Natural killer cell (primary cell): ENCODE measurements at regions not wholly inside any gene's neighbourhood (a gene's known extent, or its start where the extent isn't known, plus 50 kb on each side); places are given as distances from the start of the nearest gene placed in this dataset.
"Not testable (repeated sequence)": the region's sequence is repeated elsewhere in the genome, so short reads cannot be mapped to it uniquely, and the experiment has no call there.

ENCODE experiments used
- ATAC-seq, 3 donors: fragments of 150-1000 bp in 2 of 3; fragments of 200-7000 bp in 1 of 3; cut with Tn5 transposase; 1 replicate in 1 of 3; 2 replicates in 2 of 3; pipeline ENCODE4 v1.10.0; 2021; ENCODE audit warnings: mild to moderate bottlenecking in 2 of 3, moderate library complexity in 2 of 3
- DNase-seq, 2 donors: peaks; one replicate each; pipeline versions ENCODE4 v3.0.0 to v3.0.0-alpha.2; 2013 to 2021; ENCODE audit warnings: mixed read lengths in 1 of 2
- H3K27ac ChIP-seq: one replicate; pipeline ENCODE4 v1.5.1; 2013; ENCODE audit warnings: mild to moderate bottlenecking, low read length
- H3K27me3 ChIP-seq: one replicate; pipeline ENCODE4 v1.6.1; 2013; ENCODE audit warnings: low read length; ENCODE audit not compliant: control insufficient read depth, insufficient read depth
- H3K36me3 ChIP-seq: one replicate; pipeline ENCODE4 v1.6.1; 2013; ENCODE audit warnings: low read length; ENCODE audit not compliant: control insufficient read depth, insufficient read depth
- H3K4me1 ChIP-seq: one replicate; pipeline ENCODE4 v1.6.1; 2013; ENCODE audit warnings: low read length; ENCODE audit not compliant: control insufficient read depth, insufficient read depth
- H3K4me3 ChIP-seq: one replicate; pipeline ENCODE4 v1.5.1; 2013; ENCODE audit warnings: low read length
- H3K9me3 ChIP-seq: one replicate; pipeline ENCODE4 v1.6.1; 2013; ENCODE audit warnings: low read length; ENCODE audit not compliant: control insufficient read depth, insufficient read depth
- H3K27ac Mint-ChIP-seq, 2 donors: one replicate each; pipeline ENCODE4 v1.8.0; 2022; ENCODE audit warnings: mild to moderate bottlenecking in 2 of 2, mixed read lengths in 2 of 2, moderate library complexity in 1 of 2
- H3K27me3 Mint-ChIP-seq, 2 donors: one replicate each; pipeline ENCODE4 v1.8.0; 2022; ENCODE audit warnings: low read depth in 2 of 2, mixed read lengths in 2 of 2
- H3K36me3 Mint-ChIP-seq: one replicate; pipeline ENCODE4 v1.8.0; 2022; ENCODE audit warnings: mixed read lengths
- H3K4me1 Mint-ChIP-seq, 2 donors: one replicate each; pipeline ENCODE4 v1.8.0; 2022; ENCODE audit warnings: mixed read lengths in 2 of 2
- H3K4me3 Mint-ChIP-seq: one replicate; pipeline ENCODE4 v1.8.0; 2022; ENCODE audit warnings: mild to moderate bottlenecking, moderate library complexity, mixed read lengths
- H3K9me3 Mint-ChIP-seq, 2 donors: one replicate each; pipeline ENCODE4 v1.8.0; 2022; ENCODE audit warnings: mixed read lengths in 2 of 2
- WGBS: methylation state at CpG from one replicate; pipeline ENCODE4 v1.1.7; 2013; ENCODE audit warnings: missing lambda C conversion rate; ENCODE audit not compliant: insufficient coverage; 5-methylcytosine and 5-hydroxymethylcytosine counted together
- intact Hi-C: fragments of 100-400 bp; cut with micrococcal nuclease; formaldehyde crosslinking; loops from one replicate; pipeline ENCODE4 v1.14.2; 2022
- TF ChIP-seq, protein P1 (sequence below): fragments of 200-600 bp; IDR thresholded peaks from one replicate; pipeline ENCODE4 v1.8.0; 2022; ENCODE audit warnings: antibody characterized with exemption

DNA sequence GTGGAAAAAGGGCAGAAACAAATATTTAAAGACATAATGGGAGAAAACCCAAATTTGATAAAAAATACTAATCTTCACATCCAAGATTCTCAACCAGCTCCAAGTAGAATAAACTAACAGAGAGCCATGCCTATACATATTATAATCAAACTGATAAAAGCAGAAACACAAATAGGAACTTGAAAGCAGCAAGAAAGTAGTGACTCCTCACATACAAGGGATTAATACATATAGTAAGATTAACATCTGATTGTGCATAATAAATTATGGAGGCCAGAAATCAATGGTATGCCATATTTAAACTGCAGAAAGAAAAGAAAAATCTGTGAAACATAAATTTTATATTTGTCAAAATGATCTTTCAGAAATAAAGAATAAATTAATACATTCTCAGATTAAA, 454.3 kb upstream of the PCDH10 start:
- no peaks in the 10 kb centered on the region for H3K27me3 Mint-ChIP-seq

DNA sequence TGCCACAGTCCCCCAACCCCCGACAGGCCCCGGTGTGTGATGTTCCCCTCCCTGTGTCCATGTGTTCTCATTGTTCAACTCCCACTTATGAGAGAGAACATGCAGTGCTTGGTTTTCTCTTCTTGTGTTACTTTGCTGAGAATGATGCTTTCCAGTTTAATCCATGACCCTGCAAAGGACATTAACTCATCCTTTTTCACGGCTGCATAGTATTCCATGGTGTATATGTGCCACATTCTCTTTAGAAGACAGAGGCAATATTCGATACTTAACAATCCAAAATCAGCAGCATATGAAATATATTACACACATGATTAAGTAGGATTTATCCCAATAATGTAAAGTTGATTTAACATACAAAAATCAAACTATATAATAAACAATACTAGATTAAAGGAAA, 451.6 kb upstream of the PCDH10 start:
- H3K36me3 Mint-ChIP-seq, H3K36me3 ChIP-seq, H3K27ac ChIP-seq, H3K4me3 ChIP-seq, H3K4me3 Mint-ChIP-seq, H3K4me1 ChIP-seq, H3K9me3 ChIP-seq, H3K27me3 ChIP-seq, H3K4me1 Mint-ChIP-seq, DNase-seq, H3K27me3 Mint-ChIP-seq, ATAC-seq, intact Hi-C loops, H3K27ac Mint-ChIP-seq: not testable (repeated sequence)
- peaks cover 11 to 27% of the 10 kb centered on the region in 2 donors for H3K9me3 Mint-ChIP-seq
- 96% methylated on average over 3 of the region's 4 CpGs for WGBS

More for the DNA sequence above, 454.3 kb upstream of the PCDH10 start:
- H3K36me3 ChIP-seq, result no peaks in the 10 kb centered on the region
- TF ChIP-seq, protein P1, sequence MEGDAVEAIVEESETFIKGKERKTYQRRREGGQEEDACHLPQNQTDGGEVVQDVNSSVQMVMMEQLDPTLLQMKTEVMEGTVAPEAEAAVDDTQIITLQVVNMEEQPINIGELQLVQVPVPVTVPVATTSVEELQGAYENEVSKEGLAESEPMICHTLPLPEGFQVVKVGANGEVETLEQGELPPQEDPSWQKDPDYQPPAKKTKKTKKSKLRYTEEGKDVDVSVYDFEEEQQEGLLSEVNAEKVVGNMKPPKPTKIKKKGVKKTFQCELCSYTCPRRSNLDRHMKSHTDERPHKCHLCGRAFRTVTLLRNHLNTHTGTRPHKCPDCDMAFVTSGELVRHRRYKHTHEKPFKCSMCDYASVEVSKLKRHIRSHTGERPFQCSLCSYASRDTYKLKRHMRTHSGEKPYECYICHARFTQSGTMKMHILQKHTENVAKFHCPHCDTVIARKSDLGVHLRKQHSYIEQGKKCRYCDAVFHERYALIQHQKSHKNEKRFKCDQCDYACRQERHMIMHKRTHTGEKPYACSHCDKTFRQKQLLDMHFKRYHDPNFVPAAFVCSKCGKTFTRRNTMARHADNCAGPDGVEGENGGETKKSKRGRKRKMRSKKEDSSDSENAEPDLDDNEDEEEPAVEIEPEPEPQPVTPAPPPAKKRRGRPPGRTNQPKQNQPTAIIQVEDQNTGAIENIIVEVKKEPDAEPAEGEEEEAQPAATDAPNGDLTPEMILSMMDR, result no peak
- Mint-ChIP-seq H3K9me3 (peaks cover 7 to 14% of the 10 kb centered on the region in 2 donors), H3K4me3 (no peak overlapping the region), H3K4me1 (no peaks in the 10 kb centered on the region), H3K27ac (no peak overlapping the region), H3K36me3 (no peaks in the 10 kb centered on the region)
- no peaks in the 10 kb centered on the region for H3K4me1 ChIP-seq
- intact Hi-C loops, result no loop called here
- no peak for ATAC-seq
- H3K9me3 ChIP-seq, result peaks cover 3% of the 10 kb centered on the region
- no peaks in the 10 kb centered on the region for H3K27me3 ChIP-seq
- no peak overlapping the region for H3K4me3 ChIP-seq
- H3K27ac ChIP-seq, result no peak overlapping the region
- DNase-seq, result no peak

DNA sequence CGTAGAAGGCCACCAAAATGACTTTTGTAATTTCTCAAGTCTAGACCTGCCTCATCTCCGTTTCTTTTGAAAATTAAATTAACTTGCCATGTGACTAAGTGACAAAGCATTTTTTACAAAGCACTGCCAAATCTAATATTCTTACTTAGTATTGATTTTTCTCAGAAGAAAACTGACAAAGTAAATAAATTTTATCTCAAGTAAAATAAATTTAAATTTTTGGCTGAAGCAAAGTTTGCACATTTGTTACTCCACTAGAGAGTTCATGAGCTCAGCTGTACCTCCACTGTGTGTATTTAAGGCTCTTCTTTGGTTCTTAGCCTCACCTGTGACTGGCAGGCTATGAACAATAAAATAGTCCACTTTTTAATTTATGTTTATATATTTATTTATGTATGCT, 441.1 kb upstream of the PCDH10 start:
- intact Hi-C loops, result no loop called here
- no peaks in the 10 kb centered on the region for H3K27me3 Mint-ChIP-seq
- whole genome bisulfite sequencing, result 65% methylated on average over 2 of the region's 2 CpGs
- no peak for ATAC-seq
- no peak overlapping the region for H3K27ac Mint-ChIP-seq
- H3K4me3 Mint-ChIP-seq, result no peak overlapping the region
- Histone ChIP-seq H3K4me1 (no peaks in the 10 kb centered on the region), H3K27ac (no peak overlapping the region), H3K27me3 (no peaks in the 10 kb centered on the region), H3K4me3 (no peak overlapping the region), H3K36me3 (no peaks in the 10 kb centered on the region), H3K9me3 (no peaks in the 10 kb centered on the region)
- no peak for DNase-seq
- H3K4me1 Mint-ChIP-seq, result no peaks in the 10 kb centered on the region
- H3K9me3 Mint-ChIP-seq, result peaks cover 10 to 12% of the 10 kb centered on the region in 2 donors
- TF ChIP-seq, protein P1, result no peak
- H3K36me3 Mint-ChIP-seq, result peaks cover 12% of the 10 kb centered on the region

DNA sequence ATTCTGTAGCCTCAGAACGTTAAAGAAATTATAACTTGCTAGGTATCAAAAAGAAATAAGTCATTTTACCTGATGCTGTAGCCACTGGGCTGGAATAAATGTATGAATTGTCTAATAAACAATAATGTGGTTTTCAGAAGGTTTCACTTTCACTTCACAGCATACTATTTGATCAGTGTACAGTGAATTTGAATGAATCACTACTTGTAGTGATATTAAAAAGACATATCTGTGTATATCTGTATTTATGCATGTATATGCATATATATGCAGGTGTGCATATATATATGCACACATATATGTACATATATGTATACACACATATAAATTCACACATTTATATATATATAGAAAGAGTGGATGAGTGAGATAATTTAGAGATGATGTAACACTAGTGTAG, 440.0 kb upstream of the PCDH10 start:
- Histone ChIP-seq H3K27ac (no peak overlapping the region), H3K9me3 (peaks cover 3% of the 10 kb centered on the region), H3K4me3 (no peak overlapping the region), H3K27me3 (no peaks in the 10 kb centered on the region), H3K36me3 (no peaks in the 10 kb centered on the region), H3K4me1 (no peaks in the 10 kb centered on the region)
- no peak for DNase-seq
- intact Hi-C loops, result no loop called here
- Mint-ChIP-seq H3K4me3 (no peak overlapping the region), H3K36me3 (peaks cover 12% of the 10 kb centered on the region), H3K27me3 (no peaks in the 10 kb centered on the region), H3K27ac (no peak overlapping the region), H3K4me1 (no peaks in the 10 kb centered on the region), H3K9me3 (peaks cover 10 to 12% of the 10 kb centered on the region in 2 donors)
- TF ChIP-seq, protein P1, result no peak
- no peak for ATAC-seq
- no CpG with 5 or more reads among the region's 1 CpG for WGBS
